Bronchial epithelial cell (primary cell): ENCODE measurements at regions not wholly inside any gene's neighbourhood (a gene's known extent, or its start where the extent isn't known, plus 50 kb on each side); places are given as distances from the start of the nearest gene placed in this dataset.

Experiments used
- DNase-seq: peaks from one replicate; pipeline ENCODE4 v3.0.0-alpha.2; 2010; ENCODE audit warnings: low read depth
- FAIRE-seq: peaks from 2 replicates; lab custom pipeline; 2011; peaks lifted over from hg19 to GRCh38; lab: Jason Lieb, UNC
- H3K27me3 ChIP-seq: 2 replicates; pipeline ENCODE4 v1.5.1; 2011; ENCODE audit warnings: low read length; ENCODE audit not compliant: control insufficient read depth, insufficient read depth
- H3K36me3 ChIP-seq: 2 replicates; pipeline ENCODE4 v1.5.1; 2011; ENCODE audit warnings: low read length; ENCODE audit not compliant: control insufficient read depth, insufficient read depth
- H3K4me3 ChIP-seq: 2 replicates; pipeline ENCODE4 v1.5.1; 2011; ENCODE audit warnings: mild to moderate bottlenecking, low read depth, low read length, control low read depth
- CTCF ChIP-seq: IDR thresholded peaks from 2 replicates; pipeline ENCODE4 v1.5.1; 2011; ENCODE audit warnings: mild to moderate bottlenecking, moderate library complexity, low read length, control low read depth, inconsistent platforms; ENCODE audit not compliant: insufficient read depth, severe bottlenecking

DNA sequence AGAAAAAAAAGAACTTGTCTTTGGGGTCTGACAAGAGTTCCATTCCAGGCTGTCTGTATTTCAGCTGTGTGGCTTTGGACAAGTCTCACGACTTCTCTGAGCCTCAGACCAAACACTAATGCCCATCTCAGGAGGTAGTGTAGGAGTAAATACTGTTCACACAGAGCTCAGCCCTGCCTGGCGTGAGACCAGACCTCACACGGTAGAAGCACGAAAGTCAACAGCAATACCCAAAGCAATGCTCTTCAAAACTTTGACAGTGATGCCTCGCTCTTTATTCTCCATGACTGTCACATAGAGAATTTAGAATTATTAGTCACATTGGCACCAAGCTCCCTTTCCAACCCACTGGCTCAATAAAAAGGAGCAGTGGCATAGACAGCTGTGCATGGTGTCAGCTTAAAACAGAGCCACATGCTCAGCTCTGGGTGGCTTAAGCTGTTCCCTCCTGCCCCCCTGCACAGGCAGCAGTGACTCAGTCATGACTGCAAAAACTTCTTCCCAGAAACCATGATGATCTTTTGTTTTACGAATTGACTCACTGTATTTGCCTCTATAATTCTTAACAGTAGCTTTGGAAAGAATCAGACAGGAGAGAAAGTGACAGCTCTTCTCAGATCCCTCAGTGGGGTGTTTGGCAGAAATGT, 74.0 kb upstream of the PHF21B start:
- Histone ChIP-seq H3K4me3 (no peak overlapping the region), H3K36me3 (no peaks in the 10 kb centered on the region), H3K27me3 (peaks cover 7% of the 10 kb centered on the region)
- FAIRE-seq (no peak), DNase-seq (peak; percentile 77)
- no peak for TF ChIP-seq CTCF

GRCh38 chr22:45084400-45084920, 74.7 kb upstream of the PHF21B start:
- TF ChIP-seq CTCF: no peak
- no peak for FAIRE-seq

DNA sequence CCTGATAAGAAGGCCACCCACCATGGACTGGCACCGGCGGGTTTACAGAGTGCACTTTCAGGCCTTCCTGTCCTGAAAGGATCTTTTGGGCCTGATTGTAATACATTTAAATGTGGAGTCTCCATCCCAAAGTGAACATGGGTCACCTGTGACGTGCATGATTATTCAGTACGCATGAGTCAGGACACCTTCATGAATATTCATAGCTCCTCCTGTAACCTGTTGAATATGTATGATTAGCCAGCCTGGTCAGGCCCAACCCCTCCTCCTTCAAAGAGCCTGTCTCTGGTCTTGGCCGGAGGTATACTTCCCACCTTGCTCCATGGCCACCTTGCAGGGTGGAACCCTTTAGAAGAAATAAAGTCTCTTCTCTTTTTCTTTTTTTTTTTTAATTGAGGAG, 75.9 kb upstream of the NUP50 start:
- H3K4me3 ChIP-seq: no peak overlapping the region
- no peak for TF ChIP-seq CTCF
- no peaks in the 10 kb centered on the region for H3K36me3 ChIP-seq
- H3K27me3 ChIP-seq: peaks cover 10% of the 10 kb centered on the region
- FAIRE-seq: no peak
- no peak for DNase-seq

More at GRCh38 chr22:45084400-45084920, 74.7 kb upstream of the PHF21B start:
- H3K4me3 ChIP-seq: no peak overlapping the region
- peaks cover 8% of the 10 kb centered on the region for H3K27me3 ChIP-seq
- no peak for DNase-seq
- H3K36me3 ChIP-seq: no peaks in the 10 kb centered on the region

DNA sequence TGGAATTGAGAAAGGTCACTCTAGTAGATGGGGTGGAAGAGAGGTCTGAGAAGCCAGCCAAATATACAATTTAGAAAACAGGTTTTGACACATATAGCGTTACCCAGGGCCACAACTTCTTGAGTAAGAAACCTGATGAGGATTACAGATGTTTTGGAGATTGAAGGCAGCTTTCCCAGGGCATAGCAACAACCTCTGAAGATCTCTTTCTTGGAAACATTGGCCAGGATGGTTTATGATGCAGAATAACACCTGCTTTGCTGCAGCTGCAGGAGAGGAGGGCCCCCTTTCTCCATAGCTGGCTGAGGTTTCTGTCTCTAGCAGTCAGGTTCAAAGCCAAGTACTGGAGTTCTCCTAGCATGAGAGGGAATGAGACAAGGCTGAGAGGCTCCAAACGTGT, 75.1 kb upstream of the NUP50 start:
- no peak for TF ChIP-seq CTCF
- Histone ChIP-seq H3K36me3 (no peaks in the 10 kb centered on the region), H3K27me3 (peaks cover 8% of the 10 kb centered on the region), H3K4me3 (no peak overlapping the region)
- FAIRE-seq (peak; percentile 18), DNase-seq (no peak)

- DNase-seq (peak; percentile 25), FAIRE-seq (peak; percentile 23)
- Histone ChIP-seq H3K4me3 (no peak overlapping the region), H3K27me3 (peaks cover 8% of the 10 kb centered on the region), H3K36me3 (no peaks in the 10 kb centered on the region)
- TF ChIP-seq CTCF: no peak
Observed at GRCh38 chr22:45090497-45090910, 73.2 kb upstream of the NUP50 start.
